Glomerular visceral epithelial cell (primary cell): ENCODE measurements at regions not wholly inside any gene's neighbourhood (a gene's known extent, or its start where the extent isn't known, plus 50 kb on each side); places are given as distances from the start of the nearest gene placed in this dataset.

Source experiments
- DNase-seq: peaks from one replicate; pipeline ENCODE4 v3.0.0-alpha.2; 2016; ENCODE audit errors: extremely low spot score

- DNase-seq: no peak
Observed at GRCh38 chr20:58017970-58018530, 210.4 kb downstream of the ANKRD60 start.

GRCh38 chr20:58017231-58017969 is 211.1 kb downstream of the ANKRD60 start:
- DNase-seq: no peak

GRCh38 chr20:58016779-58017178 is 211.7 kb downstream of the ANKRD60 start:
- no peak for DNase-seq

- DNase-seq: peak; percentile 20
Observed at GRCh38 chr20:58014628-58015315, 213.7 kb downstream of the ANKRD60 start.

- DNase-seq: no peak
Observed at GRCh38 chr20:58012731-58013510, 215.5 kb downstream of the ANKRD60 start.

GRCh38 chr20:58011947-58012610 is 216.4 kb downstream of the ANKRD60 start:
- no peak for DNase-seq

- DNase-seq: no peak
Observed at GRCh38 chr20:58011106-58011946, 217.1 kb downstream of the ANKRD60 start.

- no peak for DNase-seq
Observed at GRCh38 chr20:58010666-58011065, 217.8 kb downstream of the ANKRD60 start.

GRCh38 chr20:58010186-58010585 is 218.3 kb downstream of the ANKRD60 start:
- DNase-seq: no peak

- DNase-seq: no peak
Observed at GRCh38 chr20:58008866-58009265, 219.6 kb downstream of the ANKRD60 start.

- no peak for DNase-seq
Observed at GRCh38 chr20:58008413-58008812, 220.0 kb downstream of the ANKRD60 start.

GRCh38 chr20:58007947-58008346 is 220.5 kb downstream of the ANKRD60 start:
- no peak for DNase-seq

- no peak for DNase-seq
Observed at GRCh38 chr20:58006346-58007316, 221.8 kb downstream of the ANKRD60 start.

GRCh38 chr20:58005581-58006345 is 222.7 kb downstream of the ANKRD60 start:
- DNase-seq: no peak

GRCh38 chr20:58004900-58005299 is 223.6 kb downstream of the ANKRD60 start:
- no peak for DNase-seq

- no peak for DNase-seq
Observed at GRCh38 chr20:58004146-58004545, 224.3 kb downstream of the ANKRD60 start.

- no peak for DNase-seq
Observed at GRCh38 chr20:58003525-58003924, 224.9 kb downstream of the ANKRD60 start.

GRCh38 chr20:58002901-58003300 is 225.6 kb downstream of the ANKRD60 start:
- DNase-seq: no peak

GRCh38 chr20:58001946-58002345 is 226.5 kb downstream of the ANKRD60 start:
- no peak for DNase-seq
